22Rv1 (cell line): ENCODE measurements at regions not wholly inside any gene's neighbourhood (a gene's known extent, or its start where the extent isn't known, plus 50 kb on each side); places are given as distances from the start of the nearest gene placed in this dataset.
"Not testable (repeated sequence)": the region's sequence is repeated elsewhere in the genome, so short reads cannot be mapped to it uniquely, and the experiment has no call there.

Experiments
- H3K27ac ChIP-seq: fragments of 450-650 bp; 2 replicates; pipeline ENCODE4 v1.5.1; 2017
- CTCF ChIP-seq: fragments of 450-650 bp; IDR thresholded peaks from 2 replicates; pipeline ENCODE4 v1.5.1; 2017; ENCODE audit warnings: mild to moderate bottlenecking
- ZFX ChIP-seq: fragments of 450-650 bp; IDR thresholded peaks from 2 replicates; pipeline ENCODE4 v1.6.1; 2017; ENCODE audit warnings: antibody characterized with exemption, borderline replicate concordance

DNA sequence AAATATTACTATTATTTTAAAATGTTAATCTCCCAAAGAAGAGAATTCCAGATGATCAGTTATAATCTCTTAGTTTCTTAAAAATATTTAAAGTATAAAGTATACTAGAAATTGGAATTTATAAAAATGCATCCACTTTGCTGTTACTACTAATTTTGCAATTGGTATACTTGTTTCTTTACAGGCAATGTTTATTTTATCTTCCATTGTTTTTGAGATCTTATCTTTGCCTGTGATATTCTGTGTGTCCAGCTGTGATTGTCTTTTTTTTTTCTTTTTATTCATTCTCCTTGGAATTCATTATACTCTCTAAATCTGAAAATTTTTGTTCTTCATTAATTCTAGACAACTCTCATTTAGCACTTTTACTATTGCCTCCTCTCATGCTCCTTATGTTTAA is 652.6 kb downstream of the TNS3 start:
- H3K27ac ChIP-seq = peak overlapping the region; percentile 17; the same call in 1 of the 2 replicates
- TF ChIP-seq ZFX (no peak), CTCF (no peak)

- TF ChIP-seq ZFX (no peak), CTCF (no peak)
- peak overlapping the region; percentile 17 for H3K27ac ChIP-seq
Observed at GRCh38 chr7:46928719-46929118, 653.2 kb downstream of the TNS3 start.

DNA sequence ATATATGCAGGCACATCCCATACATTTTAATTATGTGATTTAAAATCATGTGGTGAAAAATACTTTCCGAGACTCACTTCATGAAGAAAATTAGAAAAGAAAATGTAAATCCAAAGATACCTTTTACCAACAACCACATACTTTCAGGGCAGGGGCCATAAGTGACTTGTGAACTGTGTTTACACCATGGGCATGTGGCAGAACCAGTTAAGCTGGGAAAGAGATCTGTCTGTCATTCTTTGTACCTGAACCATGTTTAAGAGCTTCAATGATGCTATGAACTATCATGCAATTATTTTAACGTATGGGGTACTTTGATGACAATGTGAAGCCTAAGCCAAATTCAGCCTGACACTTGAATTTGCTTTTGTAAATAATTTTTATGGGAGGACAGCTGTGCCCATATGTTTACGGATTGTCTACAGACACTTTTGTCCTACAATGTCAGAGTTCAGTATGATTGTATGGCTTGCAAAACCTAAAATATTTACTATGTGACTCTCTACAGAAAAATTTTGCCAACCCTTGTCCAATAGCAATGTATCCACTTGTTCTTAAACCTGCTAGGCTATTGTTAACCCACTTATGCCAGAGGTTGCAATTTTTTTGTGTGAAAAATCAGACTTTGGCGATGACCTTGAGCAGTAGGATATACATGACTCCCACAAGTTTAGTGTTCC is 654.6 kb downstream of the TNS3 start:
- H3K27ac ChIP-seq = 0 out of 2 replicates have a peak overlapping the region, but pooled peaks have one; percentile 1
- TF ChIP-seq ZFX = no peak
- no peak for TF ChIP-seq CTCF

GRCh38 chr7:46916581-46916980 is 665.3 kb downstream of the TNS3 start:
- TF ChIP-seq CTCF (no peak), ZFX (no peak)
- no peak overlapping the region for H3K27ac ChIP-seq

- H3K27ac ChIP-seq = no peak overlapping the region
- no peak for TF ChIP-seq CTCF
- no peak for TF ChIP-seq ZFX
Observed at GRCh38 chr7:46912692-46913091, 669.2 kb downstream of the TNS3 start.

GRCh38 chr7:46909601-46910051 is 672.3 kb downstream of the TNS3 start:
- TF ChIP-seq ZFX (no peak), CTCF (no peak)
- H3K27ac ChIP-seq = no peak overlapping the region

- no peak overlapping the region for H3K27ac ChIP-seq
- TF ChIP-seq CTCF (no peak), ZFX (no peak)
Observed at GRCh38 chr7:46908770-46909169, 673.1 kb downstream of the TNS3 start.

DNA sequence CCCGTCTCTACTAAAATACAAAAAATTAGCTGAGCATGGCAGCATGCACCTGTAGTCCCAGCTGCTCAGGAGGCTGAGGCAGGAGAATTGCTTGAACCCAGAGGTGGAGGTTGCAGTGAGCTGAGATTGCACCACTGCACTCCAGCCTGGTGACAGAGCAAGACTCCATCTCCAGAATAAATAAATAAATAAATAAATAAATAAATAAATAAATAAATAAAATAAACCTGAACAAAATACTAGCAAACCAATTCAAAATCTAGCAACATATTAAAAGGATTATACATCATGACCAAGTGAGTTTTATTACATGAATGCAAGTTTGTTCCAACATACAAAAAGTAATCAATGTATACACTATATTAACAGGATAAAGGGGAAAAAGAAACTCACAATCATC is 677.4 kb downstream of the TNS3 start:
- H3K27ac ChIP-seq = not testable (repeated sequence)
